GM19238 (cell line): ENCODE measurements at regions not wholly inside any gene's neighbourhood (a gene's known extent, or its start where the extent isn't known, plus 50 kb on each side); places are given as distances from the start of the nearest gene placed in this dataset.

Experiments used
- DNase-seq: peaks from one replicate; pipeline ENCODE4 v3.0.0; 2011; ENCODE audit warnings: low spot score; ENCODE audit not compliant: insufficient read length

DNA sequence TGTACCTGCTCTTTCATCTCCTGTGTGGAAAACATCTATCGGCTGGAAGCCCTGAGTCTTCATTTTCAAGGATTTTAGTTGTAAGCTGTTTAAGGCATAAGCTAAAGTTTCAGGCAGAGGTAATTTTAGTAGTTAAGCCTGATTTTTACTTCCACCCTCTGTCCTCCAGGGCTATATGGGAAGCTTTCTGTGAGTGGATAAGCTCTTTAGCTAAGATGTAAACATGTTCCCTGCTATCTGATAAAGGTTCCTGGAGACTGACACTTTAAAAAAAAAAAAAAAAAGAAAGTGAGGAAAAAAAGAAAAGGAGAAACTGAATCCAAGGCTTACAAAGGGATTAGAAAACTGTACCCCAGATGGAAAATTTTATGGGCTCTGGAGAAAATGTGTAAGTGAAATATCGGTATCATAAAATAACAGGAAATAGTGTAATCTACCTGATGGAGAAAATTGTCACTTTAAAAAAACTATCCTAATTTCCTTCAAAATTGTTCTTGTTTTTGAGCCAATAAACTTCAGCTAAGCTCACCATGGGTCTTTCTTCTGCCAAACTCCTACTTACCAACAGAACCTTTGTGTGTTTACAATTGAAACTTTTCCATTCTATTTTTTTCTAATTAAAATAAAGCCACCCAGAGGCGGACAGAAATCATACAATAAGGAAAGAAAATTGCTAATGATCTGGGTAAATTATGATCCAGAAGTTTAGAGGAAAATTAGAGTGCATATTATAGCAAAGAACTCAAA lies 180.5 kb downstream of the TGFB2 start:
- no peak for DNase-seq

DNA sequence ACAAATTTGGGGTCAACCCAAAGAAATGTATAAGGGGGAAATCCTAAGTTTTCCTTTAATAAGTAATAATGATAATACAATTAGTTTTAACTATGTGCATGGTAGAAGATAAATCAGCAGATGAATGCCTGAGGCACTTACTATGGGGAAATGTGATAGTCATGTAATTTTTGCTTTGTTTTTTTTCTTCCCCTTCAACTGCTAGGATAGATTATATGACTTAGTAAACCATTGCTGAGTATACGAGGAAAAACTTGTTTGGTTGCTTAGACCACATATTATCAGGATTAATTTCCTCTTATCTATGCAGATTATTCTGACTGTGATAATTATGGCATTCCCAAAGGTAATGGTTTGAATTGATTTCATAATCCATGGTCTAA lies 181.1 kb downstream of the TGFB2 start:
- no peak for DNase-seq

DNA sequence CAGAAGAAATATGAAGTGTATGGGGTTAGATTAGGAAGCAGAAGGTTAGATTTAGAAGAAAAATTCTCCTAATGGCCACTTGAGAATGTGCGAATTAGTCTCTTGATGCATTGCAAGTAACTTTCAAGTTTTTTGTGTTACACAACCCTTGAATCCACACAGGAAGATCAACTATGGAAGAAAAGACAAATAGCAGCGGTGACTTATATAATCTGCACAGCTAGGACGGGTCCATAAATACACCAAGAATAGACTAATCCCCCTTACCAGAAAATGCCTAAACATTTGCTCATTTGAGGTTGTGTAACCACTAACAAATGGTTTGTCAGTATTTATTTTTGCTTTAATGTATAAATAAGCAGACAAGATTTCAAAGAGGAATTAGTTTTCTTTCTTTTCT lies 182.6 kb downstream of the TGFB2 start:
- no peak for DNase-seq

DNA sequence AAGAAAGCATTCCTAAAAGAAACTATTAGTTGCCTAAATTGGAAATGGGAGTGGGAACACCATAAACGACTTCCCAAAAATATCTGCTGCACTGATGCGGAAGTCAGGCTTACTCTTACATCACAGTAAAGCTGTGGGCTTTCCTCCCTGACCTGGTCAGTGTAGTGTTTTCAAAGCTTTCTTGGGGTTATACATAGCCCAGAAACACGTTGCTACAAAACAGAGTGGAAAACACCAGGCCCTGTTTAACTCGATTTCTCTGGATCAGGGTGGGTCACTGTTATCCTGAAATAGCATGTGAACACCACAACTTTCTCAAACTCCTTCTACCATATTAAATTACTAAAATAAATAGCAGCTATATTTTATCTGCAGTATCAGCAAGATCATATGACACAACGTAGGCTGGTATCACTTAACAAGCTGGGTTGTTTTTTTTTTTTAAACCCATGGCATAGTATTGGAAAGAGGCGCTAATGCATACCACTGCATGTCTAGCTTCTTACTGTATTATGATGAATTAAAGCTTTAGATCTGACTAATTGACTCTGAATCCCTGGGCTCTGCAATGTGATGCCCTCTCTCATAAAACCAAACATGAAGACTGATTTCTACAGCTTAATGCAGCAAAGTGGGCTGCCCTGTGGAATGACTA lies 184.6 kb downstream of the TGFB2 start:
- no peak for DNase-seq

DNA sequence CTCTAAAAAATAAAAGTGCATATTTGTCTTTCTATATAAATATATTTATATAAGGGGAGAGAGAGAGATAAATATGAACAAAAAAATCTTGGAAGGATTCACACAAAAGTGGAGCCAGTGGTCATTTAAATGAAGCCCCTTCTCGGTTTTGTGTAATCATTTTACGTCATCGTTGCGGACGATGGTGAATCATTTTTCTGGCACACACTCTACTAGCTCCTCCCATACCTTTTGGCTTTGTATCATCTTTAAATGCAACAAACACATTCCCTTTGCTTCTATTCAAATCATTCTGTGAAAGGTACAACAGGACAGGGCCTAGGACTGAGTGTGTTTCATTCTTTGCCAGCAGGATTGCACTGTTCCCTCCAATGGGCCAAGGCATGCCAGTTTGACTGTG lies 186.8 kb downstream of the TGFB2 start:
- DNase-seq: no peak

DNA sequence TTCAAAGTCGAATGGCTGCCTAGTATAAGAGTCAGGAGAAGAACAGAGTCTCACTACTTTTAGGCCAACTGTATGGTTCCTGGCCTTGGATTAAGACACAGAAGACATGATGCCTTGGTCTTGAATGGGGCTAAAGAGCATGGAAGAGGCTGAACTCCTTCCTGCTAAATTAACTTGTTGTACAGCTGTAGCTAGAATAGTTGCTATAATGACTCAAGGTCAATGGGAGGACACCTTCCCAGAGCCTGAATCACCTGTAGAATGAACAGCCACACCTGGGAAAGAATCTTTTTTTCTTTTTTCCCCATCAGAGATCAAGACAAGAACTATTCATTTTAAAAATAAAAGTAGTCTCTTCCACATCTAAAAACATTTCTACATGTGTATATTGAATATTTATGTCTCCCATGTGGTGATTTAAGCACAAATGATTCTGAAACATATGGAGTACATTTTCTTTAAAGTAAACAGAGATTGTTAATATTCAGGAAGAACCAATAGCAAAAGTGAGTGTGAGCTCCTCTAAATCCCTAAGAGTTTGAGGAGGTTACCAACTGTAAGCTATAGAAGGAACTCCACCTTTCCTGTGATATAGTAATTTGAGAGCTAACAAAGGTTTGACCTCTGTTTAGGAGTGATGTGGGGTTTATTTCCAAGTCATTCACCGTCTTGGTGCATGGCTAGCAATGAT lies 191.3 kb downstream of the TGFB2 start:
- DNase-seq: no peak

DNA sequence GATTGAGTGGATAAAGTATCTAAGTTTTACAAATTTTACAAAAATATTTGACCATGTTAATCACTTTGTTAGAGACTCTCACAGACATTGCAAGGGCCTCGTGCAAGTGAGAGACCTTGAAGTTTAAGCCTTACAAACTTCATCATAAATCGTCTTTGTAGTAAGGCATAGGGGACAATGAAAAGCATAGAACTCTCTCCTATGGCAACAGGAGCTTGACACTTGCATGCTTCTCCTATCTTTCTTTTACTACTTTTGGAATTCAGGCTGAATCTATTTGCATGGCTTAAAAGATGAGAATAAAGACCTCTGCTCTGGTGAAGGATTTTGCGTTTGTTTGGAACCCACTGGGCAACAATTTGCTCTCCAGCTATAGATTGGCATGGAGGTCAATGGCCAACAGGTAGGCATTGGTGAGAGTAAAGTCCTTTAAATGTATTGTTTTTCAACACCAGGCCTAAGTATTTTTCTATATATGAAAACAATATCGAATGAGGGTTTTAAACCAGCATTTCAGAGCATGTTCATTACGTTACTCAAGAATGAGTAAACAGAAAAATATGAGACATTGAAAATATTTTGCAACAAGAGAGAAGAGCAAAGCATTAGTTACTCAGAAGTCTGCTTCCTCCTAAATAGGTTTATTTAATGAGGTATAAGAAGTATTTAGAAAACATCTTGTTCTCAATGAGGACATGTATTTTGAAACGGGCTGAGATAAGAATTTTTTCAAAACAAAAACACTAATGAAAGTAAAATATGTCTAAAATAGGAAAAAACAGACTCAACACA lies 192.2 kb downstream of the TGFB2 start:
- DNase-seq: no peak

DNA sequence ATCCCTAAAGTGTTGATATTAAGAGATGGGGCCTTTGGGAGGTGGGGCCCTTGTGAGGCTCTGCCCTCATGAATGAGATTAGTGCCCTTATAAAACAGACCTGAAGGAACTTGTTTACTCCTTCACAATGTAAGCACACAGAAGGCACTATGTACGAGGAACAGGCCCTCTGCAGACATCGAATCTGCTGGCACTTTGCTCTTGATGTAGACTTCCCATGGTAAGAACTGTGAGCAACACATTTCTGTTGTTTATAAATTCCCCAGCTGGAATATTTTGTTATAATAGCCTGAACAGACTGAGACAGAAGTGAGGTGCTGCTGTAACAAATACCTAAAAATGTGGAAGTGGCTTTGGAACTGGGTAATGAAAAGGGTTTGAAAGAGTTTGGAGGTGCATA lies 193.2 kb downstream of the TGFB2 start:
- no peak for DNase-seq

DNA sequence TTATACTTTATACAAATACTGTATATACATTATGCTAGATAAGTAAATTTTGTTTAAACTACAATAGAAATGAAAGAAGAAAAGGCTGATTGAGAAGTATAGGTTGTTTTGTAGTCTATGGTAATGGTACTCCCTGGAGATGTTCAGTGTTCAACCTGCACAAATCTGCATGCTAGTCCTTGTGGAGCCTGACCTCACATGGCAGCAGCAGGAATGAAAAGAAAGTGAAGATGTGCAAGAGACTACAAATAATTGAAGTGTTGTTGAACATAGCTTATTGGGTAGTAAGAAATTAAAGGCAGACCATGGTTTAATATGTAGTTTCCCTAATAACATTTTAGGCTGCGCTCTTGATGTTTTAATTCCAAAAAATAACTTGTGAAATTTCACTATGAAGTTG lies 201.2 kb downstream of the TGFB2 start:
- DNase-seq: no peak

DNA sequence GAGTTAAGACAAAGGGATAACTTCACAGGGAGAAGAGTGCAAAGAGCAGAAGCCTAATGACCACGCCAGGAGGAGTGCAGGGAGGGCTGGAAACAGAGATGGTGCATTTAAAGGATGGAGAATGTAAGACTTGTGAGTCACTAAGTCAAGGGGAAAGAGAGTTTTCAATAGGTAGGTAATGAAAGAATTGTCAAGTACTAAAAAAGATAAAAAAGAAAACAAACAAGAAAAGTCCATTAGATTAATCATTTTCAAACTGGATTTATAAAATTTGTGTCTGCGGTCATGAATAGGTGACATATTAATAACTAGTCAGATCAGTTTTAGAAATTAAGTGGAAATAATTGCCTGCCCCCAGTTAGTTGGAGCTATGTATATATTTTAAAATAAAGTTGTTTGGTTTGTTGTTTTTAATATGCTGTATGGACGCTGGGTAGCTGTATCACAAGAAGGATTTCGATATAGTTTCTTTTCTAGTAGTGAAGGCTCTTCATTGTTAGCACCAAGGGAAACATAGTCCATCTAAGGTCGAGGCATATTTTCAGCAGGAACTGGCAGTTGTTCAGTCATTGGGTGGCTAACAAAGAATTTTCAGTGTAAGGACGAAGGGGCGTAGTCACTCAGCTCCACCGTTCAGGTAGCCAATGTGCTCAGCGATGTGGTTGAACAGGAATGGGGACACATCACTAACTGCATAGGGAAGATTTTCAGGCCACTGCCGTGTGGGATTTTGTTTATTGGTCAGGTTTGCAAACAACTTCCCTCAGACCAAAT lies 203.0 kb downstream of the TGFB2 start:
- DNase-seq: no peak

DNA sequence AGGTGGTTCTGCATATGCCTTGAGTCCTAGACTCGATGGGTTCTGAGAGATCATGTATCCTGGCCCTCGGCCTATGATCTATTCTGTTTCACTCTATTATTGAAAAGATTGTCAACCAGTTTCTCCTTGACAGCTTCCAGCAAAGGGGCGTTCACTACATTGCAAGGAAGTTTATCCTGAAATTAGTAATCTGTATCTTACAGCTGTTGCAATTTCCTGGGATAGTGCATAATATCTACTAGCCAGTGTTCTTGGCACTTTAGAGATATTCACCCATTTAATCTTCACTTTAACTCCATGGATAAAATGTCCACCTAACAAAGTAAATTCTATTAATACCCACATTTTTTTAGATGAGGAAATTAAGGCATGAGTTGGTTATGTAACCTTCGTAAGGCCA lies 203.6 kb downstream of the TGFB2 start:
- DNase-seq: no peak

DNA sequence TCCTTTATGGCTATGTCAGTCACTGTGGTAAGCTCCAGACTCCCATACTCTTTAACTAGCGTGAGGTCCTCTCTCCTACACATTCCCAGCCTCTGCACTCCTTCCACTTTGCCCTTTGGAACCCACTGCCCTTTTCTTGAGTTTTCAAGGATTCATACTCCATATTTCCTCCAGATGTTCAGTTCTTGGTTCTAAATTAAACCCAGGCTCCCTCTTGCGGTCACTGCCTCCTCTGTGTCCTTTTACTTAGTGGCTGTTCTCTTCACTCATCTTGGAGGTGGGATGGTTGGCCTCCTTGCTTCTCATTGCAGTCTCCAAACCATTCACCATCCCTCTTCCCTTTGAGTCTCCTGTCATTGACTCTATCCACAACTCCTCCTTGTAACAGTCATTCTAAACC lies 208.1 kb downstream of the TGFB2 start:
- no peak for DNase-seq

DNA sequence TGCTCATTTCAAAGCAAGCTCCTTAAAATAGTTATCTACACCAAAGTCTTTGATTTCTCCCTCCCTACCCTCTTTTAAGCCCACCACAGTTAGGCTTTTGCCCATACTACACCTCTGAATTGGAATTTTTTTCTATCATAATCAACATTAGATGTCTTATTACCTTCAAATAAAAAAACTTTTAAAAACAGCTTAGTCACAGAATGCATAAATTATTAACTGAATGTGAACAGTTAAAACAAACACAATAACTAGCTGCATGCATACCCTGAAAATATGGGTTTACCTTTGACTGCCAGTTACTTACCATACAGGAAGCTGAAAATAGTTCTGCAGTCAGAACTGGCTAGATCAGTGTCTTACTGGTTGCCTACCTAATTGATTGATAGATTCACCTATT lies 210.9 kb downstream of the TGFB2 start:
- no peak for DNase-seq

DNA sequence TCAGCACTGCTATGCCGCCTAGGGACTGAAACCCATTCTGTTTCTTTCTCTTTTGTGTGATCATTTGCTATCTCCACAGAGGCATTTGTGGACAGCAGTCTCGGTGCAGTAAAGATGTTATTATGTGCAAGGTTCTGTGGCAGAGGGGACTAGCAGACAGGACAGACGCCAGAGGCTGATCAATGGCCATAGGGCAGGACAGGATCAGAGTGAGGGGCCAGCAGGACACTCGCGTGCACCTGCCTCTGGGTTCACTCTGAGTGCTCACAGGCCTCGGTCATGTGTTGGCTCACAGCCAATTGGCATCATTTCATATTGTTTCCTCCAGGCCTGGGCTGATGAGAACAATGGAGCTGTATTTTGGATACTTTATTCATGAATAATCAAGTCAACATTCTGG lies 212.6 kb downstream of the TGFB2 start:
- no peak for DNase-seq

DNA sequence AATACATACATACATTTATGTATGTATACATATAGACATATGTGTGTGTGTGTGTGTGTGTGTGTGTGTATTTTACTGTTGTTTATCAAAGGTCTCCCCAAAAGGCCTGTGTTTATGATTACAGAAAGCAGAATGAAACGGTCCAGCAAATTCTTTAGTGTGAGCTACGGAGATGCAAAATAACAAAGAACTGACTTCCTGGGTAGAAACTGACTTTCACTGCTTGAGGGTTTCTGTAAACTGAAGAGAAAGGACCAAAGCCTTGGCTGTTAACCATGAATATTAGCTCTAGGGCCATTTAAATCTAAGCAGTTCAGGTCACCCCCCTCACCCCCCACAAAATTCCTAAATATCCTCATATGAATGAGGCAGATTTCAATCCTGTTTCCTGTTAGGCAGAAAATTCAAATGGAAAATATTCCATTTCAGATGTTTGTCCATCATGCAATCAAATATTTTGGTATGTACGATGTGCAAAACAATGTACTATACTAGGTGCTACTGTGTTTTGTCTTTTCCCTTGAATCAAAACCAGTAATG lies 213.2 kb downstream of the TGFB2 start:
- no peak for DNase-seq

DNA sequence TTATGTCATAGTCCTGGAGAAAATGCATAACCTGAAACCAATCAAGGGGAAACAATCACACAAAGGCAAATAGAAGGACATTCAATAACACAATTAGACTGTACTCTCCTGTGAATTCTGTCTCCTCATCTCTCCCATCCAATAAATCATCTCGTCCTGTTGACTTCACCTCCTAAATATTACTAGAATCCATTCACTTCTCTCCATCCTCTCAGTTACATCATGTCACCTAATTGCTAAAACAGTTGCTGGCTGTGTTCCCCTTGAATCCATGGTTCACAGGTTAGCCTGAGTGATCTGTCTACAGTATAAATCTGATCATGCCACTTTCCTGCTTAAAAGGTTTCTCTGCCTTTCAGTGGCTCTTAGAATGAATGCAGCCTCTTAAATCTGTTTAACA lies 220.2 kb downstream of the TGFB2 start:
- no peak for DNase-seq

DNA sequence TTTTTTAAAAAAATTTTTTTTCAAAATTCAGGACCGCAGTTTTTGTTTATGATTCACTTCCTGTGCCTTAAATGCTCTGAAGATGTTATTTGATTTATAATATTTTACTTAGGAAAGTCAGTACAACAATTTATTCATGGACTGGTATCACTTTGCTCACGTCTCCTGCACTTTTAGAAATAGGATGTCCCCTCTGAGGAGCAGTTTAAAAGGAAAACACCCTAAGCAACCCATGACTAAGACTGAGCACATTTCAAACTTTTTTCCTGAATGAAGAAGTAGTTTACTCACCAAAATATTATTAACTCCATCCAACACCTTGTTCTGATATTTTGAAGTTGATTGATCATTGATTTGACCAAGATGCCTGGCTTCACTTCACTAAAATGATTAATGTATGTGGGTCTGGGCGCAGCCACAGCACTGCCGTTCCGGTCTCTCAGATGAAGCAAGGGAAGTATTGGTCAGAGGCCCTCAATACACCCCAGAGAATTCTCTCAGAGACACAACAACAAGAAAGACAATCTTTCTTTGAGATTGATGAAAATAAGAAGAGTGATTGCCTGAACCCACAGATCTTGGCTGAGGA lies 223.9 kb downstream of the TGFB2 start:
- DNase-seq: no peak

DNA sequence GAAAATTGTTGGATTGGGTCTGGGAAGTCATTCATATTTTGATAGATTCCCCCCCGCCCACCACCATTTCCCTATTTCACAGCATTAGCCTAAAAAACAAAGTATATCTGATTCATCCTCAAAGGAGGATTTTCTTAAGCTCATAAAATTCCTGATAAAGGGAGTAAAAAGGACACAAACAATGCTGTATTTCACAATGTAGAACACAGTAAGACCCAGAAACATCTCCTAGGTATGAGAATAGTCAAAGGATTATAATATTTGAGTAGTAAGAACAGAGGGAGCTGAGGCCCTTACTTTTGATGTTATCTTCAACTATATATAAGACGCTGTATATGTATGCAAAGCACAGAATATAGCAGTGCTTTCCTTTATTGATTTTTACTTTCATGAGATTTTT lies 225.3 kb downstream of the TGFB2 start:
- no peak for DNase-seq

DNA sequence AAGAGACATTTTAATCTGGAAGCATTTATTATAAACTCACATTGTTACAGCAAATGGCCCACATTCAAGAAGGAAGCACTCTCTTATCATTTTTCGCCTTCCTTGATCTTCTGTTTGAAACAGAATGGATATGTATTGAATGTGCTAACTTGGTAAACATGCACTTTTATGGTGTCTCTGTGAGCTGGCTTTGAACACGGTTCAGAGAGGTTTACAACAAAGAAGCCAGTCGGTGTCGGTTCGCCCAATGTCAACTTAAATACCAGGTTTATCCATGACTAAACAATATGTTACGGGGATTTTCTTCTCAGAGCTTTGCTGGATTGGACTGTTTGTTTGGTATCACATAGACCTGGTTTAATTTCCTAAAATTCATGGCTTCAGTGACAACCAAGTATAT lies 226.4 kb downstream of the TGFB2 start:
- no peak for DNase-seq

DNA sequence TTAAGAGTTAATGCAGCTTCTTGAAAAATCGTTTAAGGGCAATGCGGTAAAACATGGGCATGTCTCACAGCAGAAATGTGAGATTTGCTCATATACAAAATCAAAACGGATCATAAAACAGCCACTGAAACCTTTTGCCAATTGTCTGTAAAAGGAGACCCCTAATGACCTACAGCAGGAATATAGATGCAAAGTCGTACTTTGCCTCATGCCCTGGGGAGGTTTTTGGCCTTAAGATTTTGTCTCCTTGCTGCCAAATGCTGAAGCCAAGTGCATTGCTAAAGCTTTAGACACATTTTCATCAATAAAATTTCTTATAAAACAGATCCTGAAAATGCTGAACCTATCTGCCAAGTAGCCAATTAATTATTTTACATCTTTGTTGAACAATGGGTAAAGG lies 226.9 kb downstream of the TGFB2 start:
- DNase-seq: no peak

DNA sequence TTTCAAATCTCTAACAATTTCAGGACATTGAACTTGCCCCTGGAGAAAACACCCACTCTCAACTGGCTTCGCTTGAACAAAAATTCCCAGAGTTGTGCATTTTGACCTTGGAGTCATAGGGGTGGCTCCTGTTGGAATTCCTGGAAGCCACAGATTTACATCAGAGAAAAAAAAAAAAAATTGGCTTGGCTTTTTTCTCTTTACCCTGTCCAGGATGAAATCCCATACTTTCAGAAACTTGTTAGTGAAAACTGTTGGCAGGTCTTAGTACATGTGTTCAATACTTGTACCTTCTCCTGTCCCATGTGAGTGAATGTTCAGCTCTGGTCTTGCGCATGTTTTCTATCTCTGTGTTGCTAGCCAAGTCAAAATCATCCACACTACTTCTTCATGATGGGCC lies 228.8 kb downstream of the TGFB2 start:
- no peak for DNase-seq
